Activated naive CD8-positive, alpha-beta T cell treated with anti-CD3 and anti-CD28 coated beads for 36 hours (primary cell): ENCODE measurements at regions not wholly inside any gene's neighbourhood (a gene's known extent, or its start where the extent isn't known, plus 50 kb on each side); places are given as distances from the start of the nearest gene placed in this dataset.

Experiments used
- DNase-seq: peaks from one replicate; pipeline ENCODE4 v3.0.0; 2021
- H3K27ac Mint-ChIP-seq: one replicate; pipeline ENCODE4 v1.8.0; 2022; ENCODE audit warnings: mild to moderate bottlenecking, moderate library complexity, mixed read lengths
- H3K27me3 Mint-ChIP-seq: one replicate; pipeline ENCODE4 v1.8.0; 2022; ENCODE audit warnings: mild to moderate bottlenecking, mixed read lengths
- H3K36me3 Mint-ChIP-seq: one replicate; pipeline ENCODE4 v1.8.0; 2021; ENCODE audit warnings: mild to moderate bottlenecking, mixed read lengths
- H3K4me1 Mint-ChIP-seq: one replicate; pipeline ENCODE4 v1.8.0; 2021; ENCODE audit warnings: mixed read lengths
- H3K4me3 Mint-ChIP-seq: one replicate; pipeline ENCODE4 v1.8.0; 2022; ENCODE audit warnings: mild to moderate bottlenecking, moderate library complexity, mixed read lengths
- H3K9me3 Mint-ChIP-seq: one replicate; pipeline ENCODE4 v1.8.0; 2022; ENCODE audit warnings: mixed read lengths

GRCh38 chr1:238991765-238992495, 394.4 kb upstream of the CHRM3 start:
- Mint-ChIP-seq H3K4me1 (no peaks in the 10 kb centered on the region), H3K27ac (no peak overlapping the region), H3K9me3 (peaks cover 1% of the 10 kb centered on the region), H3K27me3 (no peaks in the 10 kb centered on the region), H3K36me3 (no peaks in the 10 kb centered on the region), H3K4me3 (no peak overlapping the region)
- no peak for DNase-seq

GRCh38 chr1:238985312-238985711, 401.1 kb upstream of the CHRM3 start:
- Mint-ChIP-seq H3K36me3 (no peaks in the 10 kb centered on the region), H3K4me3 (no peak overlapping the region), H3K27me3 (no peaks in the 10 kb centered on the region), H3K4me1 (no peaks in the 10 kb centered on the region), H3K27ac (no peak overlapping the region), H3K9me3 (peaks cover 1% of the 10 kb centered on the region)
- DNase-seq, result no peak

DNA sequence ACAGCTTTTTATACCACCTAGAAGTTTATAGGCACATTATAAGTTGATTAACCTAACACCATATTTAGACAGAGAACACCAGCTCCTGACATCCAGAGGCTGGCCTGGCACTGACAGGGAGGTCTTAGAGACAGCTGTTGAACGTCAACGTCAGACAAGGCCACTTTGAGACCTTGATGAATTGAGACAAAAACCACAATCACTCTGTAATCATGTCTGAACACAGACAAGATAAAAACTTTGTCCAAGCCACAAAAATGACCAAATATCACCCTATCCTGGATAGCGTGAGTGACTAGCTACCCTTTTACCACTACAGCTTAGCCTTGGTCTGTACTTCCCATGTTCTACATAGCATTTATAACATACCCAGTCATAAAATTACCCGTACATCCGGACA, 403.6 kb upstream of the CHRM3 start:
- Mint-ChIP-seq H3K9me3 (no peaks in the 10 kb centered on the region), H3K36me3 (no peaks in the 10 kb centered on the region), H3K27ac (no peak overlapping the region), H3K4me3 (no peak overlapping the region), H3K4me1 (no peaks in the 10 kb centered on the region), H3K27me3 (no peaks in the 10 kb centered on the region)
- DNase-seq, result no peak

- no peak for DNase-seq
- Mint-ChIP-seq H3K27ac (no peak overlapping the region), H3K9me3 (no peaks in the 10 kb centered on the region)
Measured at GRCh38 chr1:238981317-238981933, 404.9 kb upstream of the CHRM3 start.

DNA sequence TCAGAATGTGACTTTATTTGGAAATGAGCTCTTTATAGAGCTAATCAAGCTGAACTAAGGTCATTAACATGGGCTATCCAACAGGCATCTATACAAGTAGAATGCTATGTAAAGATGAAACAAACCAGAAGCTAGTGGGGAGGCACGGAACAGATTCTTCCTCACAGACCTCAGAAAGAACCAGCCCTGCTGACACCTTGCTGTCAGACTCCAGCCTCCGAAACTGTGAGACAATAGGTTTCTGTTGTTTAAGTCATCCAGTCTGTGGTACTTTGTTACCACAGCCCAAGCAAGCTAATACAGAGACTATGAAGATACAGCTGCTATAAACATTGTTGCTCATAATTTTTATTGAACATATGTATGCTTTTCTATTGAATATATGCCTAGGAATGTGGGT, 406.3 kb upstream of the CHRM3 start:
- Mint-ChIP-seq H3K27me3 (no peaks in the 10 kb centered on the region), H3K27ac (no peak overlapping the region), H3K4me1 (no peaks in the 10 kb centered on the region), H3K9me3 (no peaks in the 10 kb centered on the region), H3K4me3 (no peak overlapping the region), H3K36me3 (no peaks in the 10 kb centered on the region)
- no peak for DNase-seq

More at GRCh38 chr1:238981317-238981933, 404.9 kb upstream of the CHRM3 start:
- Mint-ChIP-seq H3K27me3 (no peaks in the 10 kb centered on the region), H3K4me1 (no peaks in the 10 kb centered on the region), H3K4me3 (no peak overlapping the region), H3K36me3 (no peaks in the 10 kb centered on the region)

DNA sequence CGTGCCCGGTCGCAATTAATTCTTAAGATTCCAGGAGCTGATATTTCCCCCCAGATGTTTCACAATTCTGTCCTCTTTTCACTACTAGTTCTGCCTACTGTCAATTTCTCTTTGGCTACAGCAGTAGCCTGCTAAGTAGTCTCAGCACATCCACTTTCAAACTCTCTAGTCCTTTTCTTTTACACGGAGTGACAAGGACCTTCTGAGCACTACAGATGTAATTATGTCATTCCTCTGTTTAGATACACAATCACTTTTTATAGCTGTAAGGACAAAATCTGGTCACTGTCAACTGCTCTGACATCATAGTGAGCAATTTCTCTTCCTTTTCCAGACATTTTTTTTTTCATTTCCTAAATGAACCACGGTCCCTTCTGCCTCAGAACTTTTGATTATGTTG, 421.7 kb upstream of the CHRM3 start:
- Mint-ChIP-seq H3K4me1 (no peaks in the 10 kb centered on the region), H3K4me3 (no peak overlapping the region), H3K36me3 (no peaks in the 10 kb centered on the region), H3K27ac (no peak overlapping the region), H3K9me3 (peaks cover 6% of the 10 kb centered on the region), H3K27me3 (no peaks in the 10 kb centered on the region)
- no peak for DNase-seq

GRCh38 chr1:238962941-238963340, 423.4 kb upstream of the CHRM3 start:
- peaks cover 6% of the 10 kb centered on the region for H3K9me3 Mint-ChIP-seq

DNA sequence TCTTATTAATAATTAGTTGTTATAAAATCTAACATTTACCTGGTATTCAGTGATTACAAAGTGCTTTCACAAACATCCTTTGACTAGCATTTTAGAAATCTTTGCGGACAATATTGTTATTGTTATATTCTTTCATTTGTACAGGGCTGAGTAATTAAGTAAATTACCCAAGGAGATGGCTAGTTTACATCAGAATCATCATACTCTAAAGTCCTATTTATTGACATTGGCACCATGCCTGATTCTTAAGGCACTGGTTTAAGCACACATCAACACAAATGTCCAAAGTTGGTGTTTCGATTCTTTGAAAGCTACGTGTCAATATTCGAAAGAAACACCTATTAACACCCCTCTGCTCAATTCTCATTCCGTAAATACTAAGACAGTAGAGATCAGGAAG, 424.6 kb upstream of the CHRM3 start:
- no peak for DNase-seq
- Mint-ChIP-seq H3K27ac (no peak overlapping the region), H3K4me3 (no peak overlapping the region), H3K4me1 (no peaks in the 10 kb centered on the region), H3K27me3 (no peaks in the 10 kb centered on the region), H3K9me3 (peaks cover 6% of the 10 kb centered on the region), H3K36me3 (no peaks in the 10 kb centered on the region)

More at GRCh38 chr1:238962941-238963340, 423.4 kb upstream of the CHRM3 start:
- H3K36me3 Mint-ChIP-seq, result no peaks in the 10 kb centered on the region
- no peak overlapping the region for H3K4me3 Mint-ChIP-seq
- no peak overlapping the region for H3K27ac Mint-ChIP-seq
- H3K4me1 Mint-ChIP-seq, result no peaks in the 10 kb centered on the region
- H3K27me3 Mint-ChIP-seq, result no peaks in the 10 kb centered on the region
- no peak for DNase-seq

GRCh38 chr1:238960071-238960470, 426.3 kb upstream of the CHRM3 start:
- no peaks in the 10 kb centered on the region for H3K36me3 Mint-ChIP-seq
- DNase-seq, result no peak
- H3K9me3 Mint-ChIP-seq, result peaks cover 6% of the 10 kb centered on the region
- H3K4me1 Mint-ChIP-seq, result no peaks in the 10 kb centered on the region
- H3K4me3 Mint-ChIP-seq, result no peak overlapping the region
- H3K27ac Mint-ChIP-seq, result no peak overlapping the region
- H3K27me3 Mint-ChIP-seq, result no peaks in the 10 kb centered on the region

GRCh38 chr1:238955934-238956333, 430.4 kb upstream of the CHRM3 start:
- Mint-ChIP-seq H3K4me1 (no peaks in the 10 kb centered on the region), H3K4me3 (no peak overlapping the region), H3K27ac (no peak overlapping the region), H3K36me3 (no peaks in the 10 kb centered on the region), H3K27me3 (no peaks in the 10 kb centered on the region), H3K9me3 (no peaks in the 10 kb centered on the region)
- no peak for DNase-seq

- no peak overlapping the region for H3K27ac Mint-ChIP-seq
- no peaks in the 10 kb centered on the region for H3K4me1 Mint-ChIP-seq
- no peaks in the 10 kb centered on the region for H3K27me3 Mint-ChIP-seq
- H3K36me3 Mint-ChIP-seq, result no peaks in the 10 kb centered on the region
- H3K9me3 Mint-ChIP-seq, result no peaks in the 10 kb centered on the region
- DNase-seq, result no peak
- H3K4me3 Mint-ChIP-seq, result no peak overlapping the region
Measured at GRCh38 chr1:238954865-238955264, 431.5 kb upstream of the CHRM3 start.

- Mint-ChIP-seq H3K27ac (no peak overlapping the region), H3K4me3 (no peak overlapping the region), H3K4me1 (no peaks in the 10 kb centered on the region), H3K9me3 (no peaks in the 10 kb centered on the region), H3K36me3 (no peaks in the 10 kb centered on the region), H3K27me3 (no peaks in the 10 kb centered on the region)
- DNase-seq, result no peak
Measured at GRCh38 chr1:238953448-238954010, 432.8 kb upstream of the CHRM3 start.

DNA sequence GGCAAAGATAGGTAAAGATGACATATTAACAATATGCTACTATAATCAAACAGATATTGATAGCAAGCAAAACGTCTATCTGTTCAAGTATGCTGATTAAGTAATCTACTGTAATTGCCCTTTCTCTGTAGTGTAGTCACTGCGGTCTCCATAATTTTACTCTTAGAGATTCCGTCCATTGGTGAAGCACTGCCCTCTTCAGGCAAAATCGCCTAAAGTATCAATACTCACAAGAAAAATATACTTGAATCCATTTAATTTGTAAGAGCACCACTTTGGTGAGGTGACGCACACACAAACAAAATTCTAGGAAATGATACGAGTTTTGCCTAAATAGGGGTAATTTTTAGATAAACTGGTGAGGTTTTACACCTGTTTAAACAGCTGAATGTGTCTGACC, 434.6 kb upstream of the CHRM3 start:
- no peak overlapping the region for H3K27ac Mint-ChIP-seq
- H3K4me3 Mint-ChIP-seq, result no peak overlapping the region
- DNase-seq, result no peak
- no peaks in the 10 kb centered on the region for H3K27me3 Mint-ChIP-seq
- no peaks in the 10 kb centered on the region for H3K36me3 Mint-ChIP-seq
- no peaks in the 10 kb centered on the region for H3K4me1 Mint-ChIP-seq
- no peaks in the 10 kb centered on the region for H3K9me3 Mint-ChIP-seq

DNA sequence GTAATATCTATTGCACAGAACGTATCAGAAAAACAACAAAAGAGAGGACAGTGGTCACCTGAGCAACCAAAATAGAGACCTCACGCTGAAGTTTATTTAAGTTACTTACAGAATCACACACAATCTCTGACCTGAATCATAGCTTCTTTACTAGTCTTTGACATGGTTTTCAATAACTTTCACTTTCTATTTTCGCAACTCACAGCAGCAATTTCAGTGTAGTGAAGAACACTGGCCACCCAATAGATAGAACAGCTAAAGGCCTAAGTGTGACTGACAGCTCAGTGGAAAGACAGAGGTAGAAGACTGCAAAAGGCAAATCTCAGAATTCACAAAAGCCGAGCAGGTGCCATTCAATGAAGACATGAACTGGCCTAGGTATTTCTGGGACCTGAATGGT, 435.6 kb upstream of the CHRM3 start:
- no peaks in the 10 kb centered on the region for H3K4me1 Mint-ChIP-seq
- H3K36me3 Mint-ChIP-seq, result no peaks in the 10 kb centered on the region
- H3K9me3 Mint-ChIP-seq, result no peaks in the 10 kb centered on the region
- no peak overlapping the region for H3K4me3 Mint-ChIP-seq
- no peak overlapping the region for H3K27ac Mint-ChIP-seq
- no peaks in the 10 kb centered on the region for H3K27me3 Mint-ChIP-seq
- no peak for DNase-seq

DNA sequence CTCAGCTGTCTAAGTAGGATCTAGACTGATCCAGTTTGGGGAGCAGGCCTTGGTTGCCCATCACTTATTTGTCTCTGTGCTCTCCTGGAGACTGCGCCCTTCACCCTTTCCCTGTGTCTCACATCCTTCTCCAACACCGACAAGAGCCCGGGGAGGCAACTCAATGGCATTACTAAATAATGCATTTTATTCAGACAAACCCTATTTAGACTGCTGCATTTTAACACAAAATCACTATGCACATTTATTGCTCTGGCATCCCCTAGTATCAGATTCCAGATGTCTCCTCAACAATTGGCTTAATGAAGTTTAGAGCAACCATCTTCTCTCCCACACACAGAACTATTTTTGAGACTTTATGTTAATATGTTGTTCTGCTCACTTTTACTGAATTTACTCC, 436.4 kb upstream of the CHRM3 start:
- no peak overlapping the region for H3K4me3 Mint-ChIP-seq
- no peak for DNase-seq
- no peaks in the 10 kb centered on the region for H3K4me1 Mint-ChIP-seq
- H3K27ac Mint-ChIP-seq, result no peak overlapping the region
- no peaks in the 10 kb centered on the region for H3K36me3 Mint-ChIP-seq
- H3K27me3 Mint-ChIP-seq, result no peaks in the 10 kb centered on the region
- no peaks in the 10 kb centered on the region for H3K9me3 Mint-ChIP-seq

DNA sequence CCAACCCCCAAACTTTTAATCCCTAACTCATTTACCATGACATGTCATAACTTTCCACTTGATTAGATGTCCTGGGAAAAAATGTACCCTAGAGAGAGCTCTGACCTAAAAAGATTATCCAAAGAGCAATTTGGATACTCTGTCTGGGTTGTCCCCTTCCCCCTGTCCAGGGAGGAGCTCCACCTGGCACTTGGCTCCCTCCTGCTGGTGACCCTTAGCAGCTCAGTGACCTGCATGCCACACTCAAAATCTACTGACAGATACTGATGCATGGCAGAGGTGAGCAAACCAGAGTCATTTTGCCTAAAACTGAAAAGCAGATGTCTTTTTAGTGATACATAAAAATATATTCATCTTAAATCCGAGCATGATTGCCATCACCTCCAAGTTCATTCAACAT, 442.3 kb upstream of the CHRM3 start:
- no peaks in the 10 kb centered on the region for H3K4me1 Mint-ChIP-seq
- H3K36me3 Mint-ChIP-seq, result no peaks in the 10 kb centered on the region
- H3K4me3 Mint-ChIP-seq, result no peak overlapping the region
- no peak overlapping the region for H3K27ac Mint-ChIP-seq
- no peak for DNase-seq
- H3K27me3 Mint-ChIP-seq, result no peaks in the 10 kb centered on the region
- H3K9me3 Mint-ChIP-seq, result peaks cover 2% of the 10 kb centered on the region
